Right lobe of liver (tissue), 6 donors: ENCODE measurements at regions not wholly inside any gene's neighbourhood (a gene's known extent, or its start where the extent isn't known, plus 50 kb on each side); places are given as distances from the start of the nearest gene placed in this dataset.
"Not testable (repeated sequence)": the region's sequence is repeated elsewhere in the genome, so short reads cannot be mapped to it uniquely, and the experiment has no call there.

Experiments
- ATAC-seq, 4 donors: fragments of 200-7000 bp; cut with Tn5 transposase; one replicate each; pipeline ENCODE4 v1.9.1; 2020; ENCODE audit warnings: mild to moderate bottlenecking in 4 of 4, moderate library complexity in 4 of 4
- DNase-seq, 3 donors: peaks; one replicate each; pipeline ENCODE4 v3.0.0-alpha.2; 2020
- H3K27ac ChIP-seq, 3 donors: fragments of 200-600 bp; one replicate each; pipeline ENCODE4 v1.8.0; 2022
- H3K27me3 ChIP-seq, 2 donors: fragments of 200-600 bp; one replicate each; pipeline ENCODE4 v1.8.0; 2022
- H3K36me3 ChIP-seq, 4 donors: fragments of 200-600 bp; sonication (generic) in 1 of 4; one replicate each; pipeline versions ENCODE4 v1.5.1 to v1.8.0; 2017 to 2022; ENCODE audit warnings: control low read depth in 1 of 4
- H3K4me1 ChIP-seq, 4 donors: fragments of 200-600 bp; sonication (generic) in 1 of 4; one replicate each; pipeline versions ENCODE4 v1.5.1 to v1.8.0; 2017 to 2022; ENCODE audit warnings: control low read depth in 1 of 4
- H3K4me3 ChIP-seq, 3 donors: fragments of 200-600 bp; one replicate each; pipeline ENCODE4 v1.8.0; 2022
- H3K9me3 ChIP-seq, 4 donors: fragments of 200-600 bp; sonication (generic) in 1 of 4; one replicate each; pipeline versions ENCODE4 v1.5.1 to v1.8.0; 2017 to 2022; ENCODE audit warnings: control low read depth in 1 of 4
- CTCF ChIP-seq, 4 donors: fragments of 200-600 bp in 3 of 4; fragments of 450-650 bp in 1 of 4; IDR thresholded peaks; one replicate each; pipeline versions ENCODE4 v1.5.1 to v1.8.0; 2016 to 2022; ENCODE audit warnings: antibody characterized with exemption in 4 of 4, mild to moderate bottlenecking in 2 of 4
- POLR2A ChIP-seq: fragments of 450-650 bp; IDR thresholded peaks from one replicate; pipeline ENCODE4 v1.6.1; 2017; ENCODE audit warnings: antibody characterized with exemption, mild to moderate bottlenecking
- WGBS: methylation state at CpG from one replicate; pipeline ENCODE4 v1.1.6; 2018; ENCODE audit warnings: low coverage, low lambda C conversion rate; ENCODE audit not compliant: insufficient coverage; ENCODE audit errors: missing lambda C conversion rate; 5-methylcytosine and 5-hydroxymethylcytosine counted together
- intact Hi-C, 2 donors: fragments of 100-400 bp; cut with DNase I; formaldehyde crosslinking; loops; one replicate each; pipeline versions ENCODE4 v1.11.2 to v1.14.1; 2022
- donor health status: DM: no; HTN: yes; CAD: no.
- donor health status: DM: no; HTN: no; CAD: no.
- donor health status: DM: no; HTN: no; CAD: no.
- donor health status: DM: no; HTN: yes; CAD: no.
- donor health status: DM: no; HTN: yes; CAD: no.

- Histone ChIP-seq H3K4me3 (no peak overlapping the region), H3K9me3 (no peaks in the 10 kb centered on the region), H3K36me3 (no peaks in the 10 kb centered on the region), H3K27ac (no peak overlapping the region), H3K4me1 (no peaks in the 10 kb centered on the region), H3K27me3 (no peaks in the 10 kb centered on the region)
- 13% methylated on average over 2 of the region's 2 CpGs for WGBS
- ATAC-seq (no peak), DNase-seq (no peak)
- TF ChIP-seq CTCF (IDR thresholded peaks at IDR 0.05) (no peak), POLR2A (no peak)
- intact Hi-C loops, result no loop called here
Measured at GRCh38 chr3:20984594-20985205, 766.3 kb downstream of the ZNF385D start.

GRCh38 chr3:20975188-20975651, 775.8 kb downstream of the ZNF385D start:
- WGBS, result 35% methylated on average over 3 of the region's 5 CpGs
- no peak overlapping the region for H3K27ac ChIP-seq
- no peak overlapping the region for H3K4me3 ChIP-seq
- H3K27me3 ChIP-seq, result no peaks in the 10 kb centered on the region
- no peaks in the 10 kb centered on the region for H3K36me3 ChIP-seq
- no peaks in the 10 kb centered on the region for H3K9me3 ChIP-seq
- intact Hi-C loops, result no loop called here
- H3K4me1 ChIP-seq, result no peaks in the 10 kb centered on the region
- no peak for ATAC-seq
- DNase-seq, result no peak
- TF ChIP-seq POLR2A, result no peak
- TF ChIP-seq CTCF (IDR thresholded peaks at IDR 0.05), result no peak

- no peak overlapping the region for H3K4me3 ChIP-seq
- no CpG with 5 or more reads among the region's 3 CpGs for WGBS
- ATAC-seq (no peak), DNase-seq (no peak)
- no peaks in the 10 kb centered on the region for H3K9me3 ChIP-seq
- no peak overlapping the region for H3K27ac ChIP-seq
- no peaks in the 10 kb centered on the region for H3K36me3 ChIP-seq
- no peak for TF ChIP-seq POLR2A
- TF ChIP-seq CTCF (IDR thresholded peaks at IDR 0.05), result no peak
- intact Hi-C loops, result no loop called here
- H3K27me3 ChIP-seq, result no peaks in the 10 kb centered on the region
- no peaks in the 10 kb centered on the region for H3K4me1 ChIP-seq
Measured at GRCh38 chr3:20974396-20974795, 776.6 kb downstream of the ZNF385D start.

GRCh38 chr3:20970807-20971206, 780.2 kb downstream of the ZNF385D start:
- H3K36me3 ChIP-seq, ATAC-seq, H3K27me3 ChIP-seq, H3K4me3 ChIP-seq, intact Hi-C loops, H3K27ac ChIP-seq, DNase-seq, H3K9me3 ChIP-seq, H3K4me1 ChIP-seq: not testable (repeated sequence)
- WGBS, result 27% methylated on average over 2 of the region's 7 CpGs

GRCh38 chr3:20967485-20967884, 781.5 kb upstream of the SGO1 start:
- intact Hi-C loops, H3K4me1 ChIP-seq, ATAC-seq, DNase-seq, H3K9me3 ChIP-seq, H3K36me3 ChIP-seq, H3K4me3 ChIP-seq, H3K27ac ChIP-seq, H3K27me3 ChIP-seq: not testable (repeated sequence)
- WGBS, result 100% methylated on average over 2 of the region's 3 CpGs

GRCh38 chr3:20958161-20958560, 772.2 kb upstream of the SGO1 start:
- no peak overlapping the region for H3K27ac ChIP-seq
- ATAC-seq, result no peak
- no peaks in the 10 kb centered on the region for H3K9me3 ChIP-seq
- 69% methylated on average over 1 of the region's 1 CpG for WGBS
- no peak for DNase-seq
- H3K4me3 ChIP-seq, result no peak overlapping the region
- no peak for TF ChIP-seq CTCF (IDR thresholded peaks at IDR 0.05)
- H3K36me3 ChIP-seq, result no peaks in the 10 kb centered on the region
- H3K27me3 ChIP-seq, result no peaks in the 10 kb centered on the region
- intact Hi-C loops, result no loop called here
- H3K4me1 ChIP-seq, result no peaks in the 10 kb centered on the region
